C1 segment of cervical spinal cord (tissue), 14 donors: ENCODE measurements at regions not wholly inside any gene's neighbourhood (a gene's known extent, or its start where the extent isn't known, plus 50 kb on each side); places are given as distances from the start of the nearest gene placed in this dataset.
A peak's percentile ranks its signal among the peaks of the same experiment; 100 is the strongest.

ENCODE experiments used
- DNase-seq, 14 donors: peaks; one replicate each; lab custom pipeline; 2025; lab: John Stamatoyannopoulos, UW

- peak in 3 of 14 donors; percentile 0 to 3 (median 1) for DNase-seq
These were observed 256.0 kb upstream of the SESN3 start for GRCh38 chr11:95486979-95487378.

GRCh38 chr11:95486466-95486865, 255.5 kb upstream of the SESN3 start:
- no peak for DNase-seq

DNA sequence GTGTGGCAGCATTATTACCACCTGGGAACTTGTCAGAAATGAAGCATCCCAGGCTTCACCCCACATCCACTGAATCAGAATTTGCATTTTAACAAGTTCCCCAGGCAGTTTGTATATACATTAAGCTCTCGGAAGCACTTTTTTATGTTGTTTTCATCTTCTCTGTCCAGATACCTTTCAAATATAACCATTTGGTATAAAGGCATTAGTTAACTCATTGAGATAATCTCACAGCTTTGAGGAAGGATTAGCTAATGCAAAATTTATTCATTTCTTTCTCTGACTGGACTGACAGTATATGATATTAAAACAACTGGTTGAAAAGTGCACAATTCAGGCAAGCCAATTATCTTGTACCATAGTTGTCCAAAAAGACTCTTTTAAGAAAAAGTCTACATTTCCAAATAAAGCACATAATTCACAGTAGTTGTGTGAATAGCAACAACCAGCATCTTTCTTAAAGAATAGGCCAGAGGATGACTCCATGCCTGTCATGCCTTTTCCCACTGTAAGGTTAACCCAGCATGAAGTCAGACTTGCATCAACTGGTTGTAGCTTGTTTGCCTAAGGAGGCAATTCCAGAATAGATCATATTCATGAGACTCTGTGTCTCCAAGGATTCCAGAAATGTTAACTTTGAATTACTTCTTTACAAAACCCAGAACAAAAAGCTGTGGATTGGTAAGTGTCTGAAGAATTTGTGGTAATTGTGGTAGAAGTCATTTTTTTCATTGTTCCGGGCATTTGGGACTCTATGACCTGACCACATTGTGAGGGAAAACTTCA, 254.3 kb upstream of the SESN3 start:
- DNase-seq: no peak

- DNase-seq: no peak
These were observed 252.3 kb upstream of the SESN3 start for GRCh38 chr11:95483339-95483738.

DNA sequence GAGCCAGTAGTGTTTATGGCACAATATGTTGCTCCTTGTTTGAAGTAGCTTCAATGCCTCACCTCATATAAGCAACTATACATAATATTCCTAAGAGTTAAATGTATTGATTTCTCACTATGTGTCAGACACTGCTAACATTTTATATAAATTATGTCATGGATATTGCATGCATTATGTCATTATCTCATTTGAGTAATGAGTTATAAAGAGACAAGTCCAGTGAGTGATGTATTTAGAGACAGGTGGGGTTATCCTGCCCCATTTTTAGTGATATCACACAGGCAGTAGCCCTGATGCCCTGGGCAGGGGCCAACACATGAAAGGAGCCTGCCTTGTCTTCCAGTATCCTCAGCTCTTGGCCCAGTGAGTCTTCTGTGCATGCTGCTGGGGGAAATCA, 247.0 kb upstream of the SESN3 start:
- no peak for DNase-seq

DNA sequence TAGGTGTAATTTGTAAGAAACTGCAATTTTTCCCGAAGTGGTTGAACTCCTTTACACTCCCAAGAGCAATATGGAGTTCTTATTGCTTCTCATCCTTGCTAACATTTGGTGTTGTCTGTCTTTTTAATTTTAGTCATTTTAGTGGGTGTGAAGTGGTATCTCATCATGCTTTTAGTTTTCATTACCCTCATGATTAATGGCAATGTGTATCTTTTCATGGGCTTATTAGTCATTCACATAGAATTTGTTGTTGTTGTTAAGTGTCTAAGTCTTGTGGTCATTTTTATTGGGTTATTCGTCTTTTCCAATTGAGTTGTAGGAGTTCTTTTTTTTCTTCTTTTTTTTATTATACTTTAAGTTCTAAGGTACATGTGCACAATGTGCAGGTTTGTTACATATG, 238.3 kb upstream of the SESN3 start:
- DNase-seq: no peak

GRCh38 chr11:95466416-95466815, 235.4 kb upstream of the SESN3 start:
- no peak for DNase-seq

GRCh38 chr11:95465887-95466286, 234.9 kb upstream of the SESN3 start:
- DNase-seq: no peak

DNA sequence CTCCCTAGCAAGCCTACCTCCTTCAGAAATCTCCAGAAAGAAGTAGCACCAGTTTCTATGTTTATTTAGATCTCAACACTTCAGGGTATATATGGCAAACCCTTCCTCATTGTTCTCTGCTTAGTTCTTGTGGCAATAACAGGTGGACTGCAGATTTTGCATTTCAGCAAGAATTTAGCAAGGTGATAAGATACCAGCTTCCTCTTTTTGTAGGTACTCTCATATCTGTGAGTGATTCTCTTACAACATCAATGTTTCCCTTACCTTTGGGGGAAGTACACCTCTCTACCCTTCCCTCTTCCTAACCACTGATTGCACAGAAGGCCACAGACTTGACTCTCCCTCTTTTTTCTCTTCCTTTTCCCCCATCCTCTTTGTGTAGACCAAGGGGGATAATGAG, 230.9 kb upstream of the SESN3 start:
- DNase-seq: no peak

- DNase-seq: no peak
These were observed 230.3 kb upstream of the SESN3 start for GRCh38 chr11:95461348-95461747.

- no peak for DNase-seq
These were observed 228.5 kb upstream of the SESN3 start for GRCh38 chr11:95459291-95460042.

GRCh38 chr11:95456714-95457491, 225.9 kb upstream of the SESN3 start:
- no peak for DNase-seq

DNA sequence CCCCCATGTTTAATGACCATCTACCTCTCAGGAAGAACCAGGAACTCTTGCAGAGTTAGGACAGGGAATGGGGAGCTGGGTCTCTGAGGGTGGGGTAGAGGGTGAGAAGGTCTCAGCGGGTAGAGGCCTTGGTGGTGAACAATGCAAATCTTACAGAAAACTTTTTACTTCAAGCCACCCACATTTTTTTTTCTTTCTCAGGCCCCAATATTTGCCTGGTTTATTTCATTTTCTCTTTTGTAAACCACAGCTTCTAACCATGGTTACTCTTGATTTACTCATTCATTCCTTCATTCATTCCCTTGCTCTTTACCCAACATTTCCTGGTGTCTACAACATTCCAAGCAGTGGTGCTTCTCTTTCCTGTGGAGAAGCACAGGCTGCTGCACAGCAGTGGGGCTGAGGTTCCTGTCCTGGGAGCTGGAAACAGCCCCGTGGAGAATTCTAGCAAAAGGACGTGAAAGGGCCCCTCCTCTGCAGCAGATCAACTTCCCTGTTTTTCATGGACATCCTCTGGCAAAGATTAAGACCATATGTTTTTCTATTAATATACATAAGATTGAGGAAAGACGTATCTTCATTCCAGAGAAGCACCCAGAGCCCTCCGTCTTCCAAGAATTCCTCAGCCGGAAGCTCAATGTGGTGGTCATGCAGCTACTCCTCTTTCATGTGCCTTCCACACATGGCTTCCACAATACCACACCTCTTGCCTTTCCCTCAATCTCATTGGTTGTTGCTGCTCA, 224.4 kb upstream of the SESN3 start:
- no peak for DNase-seq

- DNase-seq: peak in 11 of 14 donors; percentile 26 to 84 (median 65)
These were observed 222.7 kb upstream of the SESN3 start for GRCh38 chr11:95453616-95454171.

- no peak for DNase-seq
These were observed 220.7 kb upstream of the SESN3 start for GRCh38 chr11:95451682-95452081.

DNA sequence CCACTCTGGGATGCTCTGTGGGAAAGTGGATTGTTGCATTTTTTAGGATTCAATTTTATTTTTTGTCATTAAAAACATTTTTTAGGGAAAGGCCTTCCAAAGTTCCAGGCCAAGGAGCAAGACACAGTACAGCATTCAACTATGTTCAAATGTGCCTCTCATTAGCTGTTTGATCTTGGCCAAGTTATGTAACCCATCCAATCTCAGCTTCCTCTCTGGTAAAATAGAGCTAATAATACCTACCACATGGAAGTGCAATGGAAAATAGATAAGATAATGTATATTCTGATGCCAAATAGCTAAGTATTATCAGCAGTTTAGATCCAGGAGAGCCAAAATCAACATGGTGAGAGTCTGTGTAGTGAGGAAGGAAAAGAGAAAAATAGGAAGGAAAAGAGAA, 220.3 kb upstream of the SESN3 start:
- no peak for DNase-seq

DNA sequence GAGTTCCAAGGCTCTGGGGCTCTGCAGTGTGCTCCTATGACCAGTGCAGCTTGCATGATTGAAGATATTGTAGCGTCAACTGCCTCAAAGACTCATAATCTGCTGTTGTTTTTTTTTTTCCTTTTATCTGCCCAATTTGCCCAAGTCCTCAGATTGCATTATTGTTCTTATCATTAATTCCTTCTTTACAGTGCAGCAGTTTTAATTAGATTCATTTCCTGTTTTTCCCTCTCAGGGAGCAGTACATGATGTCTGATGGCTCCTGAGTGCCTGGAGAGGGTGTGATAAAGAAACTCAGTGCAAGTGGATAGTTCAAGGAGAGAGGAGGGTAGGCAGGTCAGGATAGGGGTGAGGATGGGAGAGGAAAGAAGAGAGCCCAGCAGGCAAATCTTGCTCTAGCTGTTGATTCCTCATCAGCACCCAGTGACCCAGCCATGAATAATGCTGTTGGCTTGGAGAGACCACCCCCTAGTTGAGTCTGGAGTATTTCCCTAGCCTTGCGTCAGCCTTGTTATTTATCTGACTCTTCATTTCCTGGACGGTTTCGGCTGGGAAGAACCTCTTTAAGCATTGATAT, 219.6 kb upstream of the SESN3 start:
- no peak for DNase-seq

GRCh38 chr11:95445746-95446333, 214.8 kb upstream of the SESN3 start:
- DNase-seq: no peak

- no peak for DNase-seq
These were observed 213.6 kb upstream of the SESN3 start for GRCh38 chr11:95444309-95445241.
